ENCODE measurements at regions not wholly inside any gene's neighbourhood (a gene's known extent, or its start where the extent isn't known, plus 50 kb on each side); places are given as distances from the start of the nearest gene placed in this dataset.
"Not testable (repeated sequence)": the region's sequence is repeated elsewhere in the genome, so short reads cannot be mapped to it uniquely, and the experiment has no call there.

- TF ChIP-seq POLR2A (IDR thresholded peaks at IDR 0.05), result no peak
- TF ChIP-seq CTCF (IDR thresholded peaks at IDR 0.05), result no peak
- no peak for TF ChIP-seq EP300 (IDR thresholded peaks at IDR 0.05)
- TF ChIP-seq POLR2AphosphoS5 (IDR thresholded peaks at IDR 0.05), result no peak
- H3K36me3 ChIP-seq, result no peaks in the 10 kb centered on the region
- H3K4me3 ChIP-seq, result no peak overlapping the region
- H3K4me1 ChIP-seq, result no peaks in the 10 kb centered on the region
- 10 to 38% methylated on average over 3 of the region's 3 CpGs for WGBS, 2 donors
- H3K27me3 ChIP-seq, result no peaks in the 10 kb centered on the region
- no peaks in the 10 kb centered on the region for H3K9me3 ChIP-seq
- H3K27ac ChIP-seq, result no peak overlapping the region
- no peak for DNase-seq
- intact Hi-C loops (cut with DNase I), result no loop called here
Measured at GRCh38 chr13:75959861-75960481, 323.8 kb downstream of the LMO7 start.

GRCh38 chr13:75953589-75953988 lies 317.5 kb downstream of the LMO7 start:
- H3K4me3 ChIP-seq; H3K27ac ChIP-seq; H3K27me3 ChIP-seq; H3K9me3 ChIP-seq; DNase-seq; intact Hi-C loops (cut with DNase I); H3K36me3 ChIP-seq; H3K4me1 ChIP-seq: not testable (repeated sequence)
- 39 to 65% methylated on average over 2 of the region's 2 CpGs for WGBS, 2 donors

GRCh38 chr13:75947448-75947847 lies 311.3 kb downstream of the LMO7 start:
- Histone ChIP-seq H3K4me3 (no peak overlapping the region), H3K9me3 (peaks cover 0 to 2% (median 0%) of the 10 kb centered on the region in 4 donors), H3K27me3 (no peaks in the 10 kb centered on the region), H3K36me3 (no peaks in the 10 kb centered on the region), H3K27ac (peak overlapping the region in 1 of 4 donors; percentile 75), H3K4me1 (peaks cover 0 to 7% (median 0%) of the 10 kb centered on the region in 4 donors)
- intact Hi-C loops (cut with DNase I), result no loop called here
- WGBS, 2 donors, result 88 to 89% methylated on average over 2 of the region's 2 CpGs
- DNase-seq, result no peak
- TF ChIP-seq POLR2A (IDR thresholded peaks at IDR 0.05) (no peak), POLR2AphosphoS5 (IDR thresholded peaks at IDR 0.05) (no peak), EP300 (IDR thresholded peaks at IDR 0.05) (no peak), CTCF (IDR thresholded peaks at IDR 0.05) (no peak)

GRCh38 chr13:75946536-75947284 lies 310.6 kb downstream of the LMO7 start:
- intact Hi-C loops (cut with DNase I), result no loop called here
- Histone ChIP-seq H3K27me3 (no peaks in the 10 kb centered on the region), H3K4me3 (no peak overlapping the region), H3K36me3 (no peaks in the 10 kb centered on the region), H3K27ac (peak overlapping the region in 1 of 4 donors; percentile 75), H3K4me1 (peaks cover 0 to 7% (median 0%) of the 10 kb centered on the region in 4 donors), H3K9me3 (peaks cover 0 to 2% (median 0%) of the 10 kb centered on the region in 4 donors)
- no peak for DNase-seq
- TF ChIP-seq POLR2AphosphoS5 (IDR thresholded peaks at IDR 0.05) (peak in 1 of 4 donors; percentile 36), EP300 (IDR thresholded peaks at IDR 0.05) (no peak)
- 75 to 82% methylated on average over 4 of the region's 4 CpGs for WGBS, 2 donors

- TF ChIP-seq POLR2AphosphoS5 (IDR thresholded peaks at IDR 0.05) (no peak), POLR2A (IDR thresholded peaks at IDR 0.05) (no peak), CTCF (IDR thresholded peaks at IDR 0.05) (no peak)
- intact Hi-C loops (cut with DNase I), result no loop called here
- peak overlapping the region in 1 of 4 donors; percentile 75 for H3K27ac ChIP-seq
- H3K4me3 ChIP-seq, result no peak overlapping the region
- no peak for DNase-seq
- WGBS, 2 donors, result 85 to 90% methylated on average over 3 of the region's 3 CpGs
- H3K27me3 ChIP-seq, result no peaks in the 10 kb centered on the region
- H3K9me3 ChIP-seq, result peaks cover 0 to 2% (median 0%) of the 10 kb centered on the region in 4 donors
- H3K4me1 ChIP-seq, result peaks cover 0 to 7% (median 0%) of the 10 kb centered on the region in 4 donors
- no peaks in the 10 kb centered on the region for H3K36me3 ChIP-seq
Measured at GRCh38 chr13:75945841-75946482, 309.8 kb downstream of the LMO7 start.

Measured in sigmoid colon (tissue), 6 donors.